ENCODE measurements at regions not wholly inside any gene's neighbourhood (a gene's known extent, or its start where the extent isn't known, plus 50 kb on each side); places are given as distances from the start of the nearest gene placed in this dataset.

GRCh38 chr12:45627407-45628069 is 102.0 kb upstream of the ARID2 start:
- no peaks in the 10 kb centered on the region for H3K4me1 ChIP-seq (ENCODE audit: low read depth)
- no peak overlapping the region for H3K4me3 ChIP-seq
- no peak for TF ChIP-seq CTCF (IDR thresholded peaks at IDR 0.05)
- DNase-seq (no peak), ATAC-seq (no peak)
- H3K9me3 ChIP-seq = no peaks in the 10 kb centered on the region
- H3K36me3 ChIP-seq (ENCODE audit: low read depth) = no peaks in the 10 kb centered on the region
- intact Hi-C loops (cut with DNase I, micrococcal nuclease) = no loop called here

- H3K4me3 ChIP-seq = no peak overlapping the region
- ATAC-seq = no peak
- no peaks in the 10 kb centered on the region for H3K9me3 ChIP-seq
- no peak for DNase-seq
- H3K4me1 ChIP-seq (ENCODE audit: low read depth) = no peaks in the 10 kb centered on the region
- intact Hi-C loops (cut with DNase I, micrococcal nuclease) = no loop called here
- no peaks in the 10 kb centered on the region for H3K36me3 ChIP-seq (ENCODE audit: low read depth)
- no peak for TF ChIP-seq CTCF (IDR thresholded peaks at IDR 0.05)
Measured at GRCh38 chr12:45629292-45629691, 100.2 kb upstream of the ARID2 start.

- no peak overlapping the region for H3K4me3 ChIP-seq
Measured at GRCh38 chr12:45633733-45634132, 95.8 kb upstream of the ARID2 start.

GRCh38 chr12:45634273-45634917 is 95.1 kb upstream of the ARID2 start:
- TF ChIP-seq CTCF (IDR thresholded peaks at IDR 0.05) = no peak
- Histone ChIP-seq H3K36me3 (ENCODE audit: low read depth) (no peaks in the 10 kb centered on the region), H3K4me1 (ENCODE audit: low read depth) (no peaks in the 10 kb centered on the region), H3K4me3 (no peak overlapping the region), H3K9me3 (no peaks in the 10 kb centered on the region)
- intact Hi-C loops (cut with DNase I, micrococcal nuclease) = no loop called here
- DNase-seq (no peak), ATAC-seq (no peak)

More at GRCh38 chr12:45633733-45634132, 95.8 kb upstream of the ARID2 start:
- no peak for DNase-seq
- TF ChIP-seq CTCF (IDR thresholded peaks at IDR 0.05) = no peak
- no peak for ATAC-seq
- intact Hi-C loops (cut with DNase I, micrococcal nuclease) = no loop called here
- Histone ChIP-seq H3K4me1 (ENCODE audit: low read depth) (no peaks in the 10 kb centered on the region), H3K9me3 (no peaks in the 10 kb centered on the region), H3K36me3 (ENCODE audit: low read depth) (no peaks in the 10 kb centered on the region)

- ATAC-seq (no peak), DNase-seq (no peak)
- intact Hi-C loops (cut with DNase I, micrococcal nuclease) = no loop called here
- TF ChIP-seq CTCF (IDR thresholded peaks at IDR 0.05) = no peak
- no peaks in the 10 kb centered on the region for H3K4me1 ChIP-seq (ENCODE audit: low read depth)
- no peaks in the 10 kb centered on the region for H3K9me3 ChIP-seq
- no peaks in the 10 kb centered on the region for H3K36me3 ChIP-seq (ENCODE audit: low read depth)
- H3K4me3 ChIP-seq = no peak overlapping the region
Measured at GRCh38 chr12:45637242-45637641, 92.3 kb upstream of the ARID2 start.
